ENCODE measurements at regions not wholly inside any gene's neighbourhood (a gene's known extent, or its start where the extent isn't known, plus 50 kb on each side); places are given as distances from the start of the nearest gene placed in this dataset.
"Not testable (repeated sequence)": the region's sequence is repeated elsewhere in the genome, so short reads cannot be mapped to it uniquely, and the experiment has no call there.

GRCh38 chr16:5302372-5303114 lies 204.9 kb upstream of the EEF2KMT start:
- CTCF ChIA-PET = no interaction called here
- POLR2A ChIA-PET = no interaction called here

DNA sequence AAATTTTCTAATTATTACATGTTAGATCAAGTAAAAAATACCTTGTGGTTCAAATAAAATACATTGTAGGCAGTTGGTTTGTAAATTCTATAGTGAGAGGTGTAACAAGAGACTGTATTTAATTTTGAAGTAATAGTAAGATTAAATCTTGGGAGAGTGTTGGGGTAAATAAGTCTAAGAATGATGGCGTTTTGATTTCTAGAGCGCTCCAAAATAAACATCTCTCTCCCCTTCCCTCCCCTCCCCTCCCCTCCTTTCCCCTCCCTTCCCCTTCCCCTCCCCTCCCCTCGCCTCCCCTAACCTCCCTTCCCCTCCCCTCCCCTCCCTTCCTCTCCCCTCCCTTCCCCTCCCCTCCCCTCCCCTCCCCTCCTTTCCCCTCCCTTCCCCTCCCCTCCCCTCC lies 200.6 kb upstream of the EEF2KMT start:
- ChIA-PET POLR2A (no interaction called here), CTCF (no interaction called here)

- POLR2A ChIA-PET = no interaction called here
- CTCF ChIA-PET = no interaction called here
Observed at GRCh38 chr16:5296176-5296575, 198.6 kb upstream of the EEF2KMT start.

DNA sequence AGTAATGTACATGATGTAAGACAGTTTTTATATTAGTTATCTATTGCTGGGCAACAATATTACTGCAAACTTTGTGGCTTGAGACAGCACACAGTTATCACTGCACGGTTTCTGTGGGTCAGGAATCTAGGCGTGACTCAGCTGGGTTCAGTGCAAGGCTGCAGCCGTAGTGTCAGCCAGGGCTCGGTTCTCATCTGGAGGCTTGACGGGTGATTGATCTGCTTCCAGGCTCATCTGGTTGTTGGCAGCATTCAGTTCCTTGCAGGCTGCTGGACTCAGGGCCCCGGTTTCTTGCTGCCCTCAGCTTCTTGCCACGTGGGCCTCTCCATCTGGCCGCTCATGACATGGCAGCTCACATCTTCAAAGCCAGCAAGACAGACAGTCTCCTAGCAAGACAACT lies 197.7 kb upstream of the EEF2KMT start:
- CTCF ChIA-PET, POLR2A ChIA-PET: not testable (repeated sequence)

DNA sequence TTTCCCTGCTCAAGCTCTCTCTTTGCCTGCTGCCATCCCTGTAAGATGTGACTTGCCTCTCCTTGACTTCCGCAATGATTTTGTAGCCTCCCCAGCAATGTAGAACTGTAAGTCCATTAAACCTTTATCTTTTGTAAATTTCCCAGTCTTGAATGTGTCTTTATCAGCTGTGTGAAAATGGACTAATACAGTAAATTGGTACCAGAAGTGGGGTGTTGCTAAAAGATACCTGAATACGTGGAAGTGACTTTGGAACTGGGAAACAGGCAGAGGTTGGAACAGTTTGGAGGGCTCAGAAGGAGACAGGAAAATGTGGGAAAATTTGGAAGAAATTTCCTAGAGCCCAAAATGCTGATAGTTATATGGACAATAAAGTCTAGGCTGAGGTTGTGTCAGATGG lies 184.6 kb upstream of the EEF2KMT start:
- POLR2A ChIA-PET, CTCF ChIA-PET: not testable (repeated sequence)

GRCh38 chr16:5257462-5257861 lies 159.9 kb upstream of the EEF2KMT start:
- CTCF ChIA-PET = no interaction called here
- POLR2A ChIA-PET = no interaction called here

DNA sequence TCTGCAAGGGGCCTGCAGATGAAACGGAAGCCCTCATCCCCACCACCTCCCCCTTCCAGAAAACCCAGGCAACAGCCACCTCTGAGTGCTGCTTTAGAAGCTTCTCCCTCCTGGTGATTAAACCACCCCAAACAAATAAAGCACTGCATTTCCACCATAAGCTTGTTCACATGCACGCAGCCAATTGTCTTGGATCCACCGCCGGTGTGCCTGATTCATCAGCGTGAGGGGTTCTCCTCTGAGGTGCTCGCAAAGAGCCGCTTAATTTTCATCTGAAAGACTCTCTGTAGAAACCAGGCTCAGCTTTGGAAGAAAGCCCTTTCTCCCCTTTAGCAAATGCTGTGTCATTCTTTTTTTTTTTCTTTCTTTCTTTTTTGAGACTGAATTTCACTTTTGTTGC lies 155.2 kb upstream of the EEF2KMT start:
- POLR2A ChIA-PET = no interaction called here
- CTCF ChIA-PET = no interaction called here

GRCh38 chr16:5247403-5247802 lies 149.8 kb upstream of the EEF2KMT start:
- POLR2A ChIA-PET = not testable (repeated sequence)

DNA sequence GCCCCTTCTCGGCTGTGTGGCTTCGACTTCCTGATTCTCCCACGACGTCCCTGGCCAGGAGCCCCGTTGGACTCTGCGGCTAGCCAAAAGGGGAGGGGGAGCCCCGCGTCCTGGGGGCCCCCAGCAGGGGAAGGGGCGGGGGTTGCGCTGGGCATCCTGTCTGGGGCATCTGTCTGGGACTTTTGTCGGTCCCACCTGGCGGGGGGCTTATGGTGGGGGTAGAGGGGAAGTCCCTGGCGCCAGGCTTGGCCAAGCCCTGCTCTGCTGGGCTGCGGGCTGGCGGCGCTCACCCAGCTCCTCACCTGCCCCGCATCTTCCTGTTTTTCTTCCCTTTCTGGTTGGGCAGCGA lies 142.7 kb upstream of the EEF2KMT start:
- POLR2A ChIA-PET = not testable (repeated sequence)
- CTCF ChIA-PET = interaction anchor here (0.6 to 1.2 kb wide), 2 partner anchors 243 to 296 kb away, joined by 3 read pairs; no protein-coding TSS in a partner anchor

More at GRCh38 chr16:5247403-5247802, 149.8 kb upstream of the EEF2KMT start:
- CTCF ChIA-PET = not testable (repeated sequence)

DNA sequence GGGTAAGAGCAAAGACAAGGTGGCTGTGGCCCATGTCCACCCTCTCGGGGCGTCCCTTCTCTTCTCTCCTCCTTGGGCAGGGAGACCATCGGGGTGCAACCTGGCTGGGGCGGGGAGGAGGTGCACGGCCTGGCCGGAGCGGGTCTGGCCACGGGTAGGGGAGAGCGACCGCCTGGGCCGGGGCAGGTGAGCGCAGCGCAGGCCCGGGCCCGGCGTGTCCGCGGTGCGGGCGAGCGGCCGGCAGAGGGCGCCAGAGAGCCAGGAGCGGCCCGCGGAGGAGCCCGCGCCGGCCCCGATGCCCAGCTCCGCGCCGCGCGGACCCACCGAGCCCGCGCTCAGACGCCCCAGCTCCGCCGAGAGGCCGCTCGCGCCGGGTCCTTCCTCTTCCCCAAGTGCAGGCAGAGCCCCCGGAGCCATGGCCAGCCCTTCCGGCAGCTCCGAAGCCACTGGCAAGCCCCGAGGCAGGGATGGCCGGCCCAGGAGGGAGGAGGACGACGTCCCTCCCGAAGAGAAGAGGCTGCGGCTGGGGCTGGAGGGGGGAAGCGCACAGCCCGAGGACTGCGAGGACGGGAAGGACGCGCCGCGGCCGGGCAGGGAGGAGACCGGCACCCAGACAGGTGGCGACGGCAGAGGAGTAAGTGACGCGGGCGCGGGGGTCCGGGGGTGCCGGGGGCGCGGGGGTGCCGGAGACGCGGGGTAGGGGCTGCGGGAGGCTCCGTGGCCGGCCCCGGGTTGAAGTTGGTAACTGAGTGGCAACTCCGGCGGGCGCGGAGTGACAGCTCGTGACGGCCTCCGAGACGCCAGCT lies 142.1 kb upstream of the EEF2KMT start:
- CTCF ChIA-PET = interaction anchor here (0.6 to 1.2 kb wide), 2 partner anchors 244 to 297 kb away, joined by 3 read pairs; no protein-coding TSS in a partner anchor
- POLR2A ChIA-PET = not testable (repeated sequence)

DNA sequence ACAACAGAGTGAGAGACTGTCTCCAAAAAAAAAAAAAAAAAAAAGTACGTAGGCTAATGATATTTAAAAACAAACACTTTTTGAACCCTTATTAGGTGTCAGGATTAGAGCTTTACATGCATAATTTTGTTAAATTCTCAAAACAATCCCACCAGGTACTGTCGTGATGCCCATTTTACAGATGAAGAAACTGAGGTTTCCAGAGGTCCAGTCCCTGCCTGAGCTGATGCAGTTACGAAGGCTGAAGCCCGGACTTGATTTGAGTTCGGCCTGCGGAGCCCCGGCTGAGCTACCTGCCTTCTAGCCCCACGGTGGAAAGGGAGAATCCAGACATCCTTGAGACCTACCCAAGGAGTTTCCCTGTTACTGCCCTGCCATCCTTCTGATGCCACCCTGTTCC lies 137.5 kb upstream of the EEF2KMT start:
- CTCF ChIA-PET = no interaction called here
- POLR2A ChIA-PET = no interaction called here

DNA sequence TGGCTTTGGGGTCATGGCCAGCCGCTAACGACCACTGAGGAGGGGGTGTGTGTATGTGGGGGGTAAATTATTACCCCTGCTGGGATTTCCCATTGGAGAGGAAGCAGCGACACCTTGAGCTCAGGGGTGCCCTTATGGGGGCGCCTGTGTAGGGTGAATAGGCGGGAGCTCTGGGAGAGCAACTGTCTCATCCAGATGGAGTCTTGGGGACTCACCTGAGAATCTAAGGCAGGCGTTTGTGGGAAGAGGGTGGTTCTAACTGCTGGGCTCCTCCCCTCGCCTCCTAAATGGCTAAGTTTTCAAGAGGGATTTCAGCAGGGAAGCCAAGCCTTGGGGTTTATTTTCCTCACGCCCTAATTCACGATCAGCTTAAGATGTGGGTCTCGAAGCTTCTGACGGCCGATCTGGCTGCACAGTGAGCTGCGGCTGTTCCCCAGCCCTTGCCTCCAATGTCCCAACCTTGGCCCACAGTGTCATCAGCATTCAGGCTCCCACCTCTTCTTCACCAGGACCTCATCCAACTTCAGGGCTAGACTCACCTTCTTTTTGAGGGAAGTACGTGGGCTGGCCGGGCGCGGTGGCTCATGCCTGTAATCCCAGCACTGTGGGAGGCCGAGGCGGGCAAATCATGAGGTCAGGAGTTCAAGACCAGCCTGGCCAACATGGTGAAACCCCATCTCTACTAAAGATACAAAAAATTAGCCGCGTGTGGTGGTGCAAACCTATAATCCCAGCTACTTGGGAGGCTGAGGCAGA lies 136.9 kb upstream of the EEF2KMT start:
- ChIA-PET POLR2A (no interaction called here), CTCF (no interaction called here)

DNA sequence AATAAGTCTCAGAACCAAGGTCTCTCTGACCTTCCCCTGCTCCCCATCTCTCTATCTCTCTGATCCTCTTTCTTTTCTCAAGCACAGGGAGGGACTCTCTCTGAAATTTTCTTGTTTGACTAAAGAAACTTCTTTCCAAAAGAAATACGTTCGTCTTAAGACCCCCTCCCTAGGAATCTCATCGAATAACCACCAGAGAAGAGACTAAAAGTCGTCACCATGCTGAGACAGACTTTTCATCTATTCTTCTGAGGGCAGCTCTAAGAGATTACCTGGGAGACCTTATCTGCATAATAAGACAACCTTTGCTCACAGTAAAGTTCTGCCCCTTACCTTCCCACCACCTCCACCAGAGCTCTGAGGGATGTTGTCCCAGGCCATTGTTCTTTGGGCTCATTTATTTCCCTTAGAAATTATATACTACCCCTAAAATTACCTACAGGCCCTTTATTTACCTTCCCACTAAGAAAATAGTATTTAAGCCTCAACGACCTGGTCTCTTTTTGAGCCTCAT lies 133.7 kb upstream of the EEF2KMT start:
- CTCF ChIA-PET = no interaction called here
- POLR2A ChIA-PET = no interaction called here

GRCh38 chr16:5228369-5228768 lies 130.8 kb upstream of the EEF2KMT start:
- ChIA-PET CTCF (no interaction called here), POLR2A (no interaction called here)

GRCh38 chr16:5225931-5226655 lies 128.5 kb upstream of the EEF2KMT start:
- POLR2A ChIA-PET = no interaction called here
- CTCF ChIA-PET = no interaction called here

- ChIA-PET CTCF (no interaction called here), POLR2A (no interaction called here)
Observed at GRCh38 chr16:5222761-5223160, 125.2 kb upstream of the EEF2KMT start.

GRCh38 chr16:5221831-5222230 lies 124.2 kb upstream of the EEF2KMT start:
- POLR2A ChIA-PET, CTCF ChIA-PET: not testable (repeated sequence)

DNA sequence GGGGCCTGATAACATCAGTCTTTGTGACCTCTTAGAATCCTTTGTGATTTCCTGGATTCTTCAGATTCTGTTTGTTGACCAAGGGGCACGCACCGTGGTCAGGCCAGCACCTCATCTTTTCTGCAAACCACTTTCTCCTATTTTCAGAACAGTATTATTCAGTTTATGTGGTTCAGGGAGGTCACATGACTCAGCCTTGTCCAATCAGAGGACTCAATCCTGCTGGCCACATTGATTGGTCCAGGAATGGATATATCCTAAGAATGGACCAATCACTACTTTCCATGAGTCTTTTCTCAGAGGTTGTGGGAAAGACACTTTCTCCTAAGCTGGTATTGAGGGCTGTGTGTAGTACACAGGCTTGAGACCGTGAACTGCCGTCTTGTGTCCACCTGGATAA lies 123.1 kb upstream of the EEF2KMT start:
- POLR2A ChIA-PET = no interaction called here
- CTCF ChIA-PET = no interaction called here

DNA sequence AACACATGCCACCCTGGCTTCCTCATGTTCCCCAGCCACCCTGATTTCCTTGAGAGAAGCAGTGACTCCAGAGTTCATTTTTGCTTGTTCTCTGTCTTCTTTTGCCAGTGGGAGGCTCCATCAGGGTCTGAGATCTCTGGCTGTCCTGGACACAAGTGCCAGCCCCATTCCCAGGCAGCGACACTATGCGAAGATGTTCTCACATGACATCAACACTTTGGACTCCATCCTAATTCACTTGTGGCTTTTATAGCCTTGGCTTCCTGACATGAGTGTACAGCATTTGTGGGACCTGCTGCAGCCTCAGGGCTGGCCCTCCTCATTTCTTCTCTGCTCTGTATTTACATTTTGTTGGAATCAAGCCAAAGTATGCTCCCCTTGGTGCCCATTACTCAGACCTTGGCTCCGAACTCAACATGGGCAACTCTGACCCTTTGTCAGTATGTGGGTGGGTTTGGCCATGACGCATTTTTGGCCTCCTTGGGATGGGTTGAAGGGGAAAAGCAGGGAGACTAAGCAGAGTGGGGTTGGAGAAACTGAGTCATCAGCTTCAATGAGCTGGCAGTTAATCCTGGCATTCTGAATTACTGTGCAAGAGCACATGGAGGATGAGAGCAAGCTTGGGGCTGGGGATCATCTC lies 119.0 kb upstream of the EEF2KMT start:
- CTCF ChIA-PET = no interaction called here
- POLR2A ChIA-PET = no interaction called here

DNA sequence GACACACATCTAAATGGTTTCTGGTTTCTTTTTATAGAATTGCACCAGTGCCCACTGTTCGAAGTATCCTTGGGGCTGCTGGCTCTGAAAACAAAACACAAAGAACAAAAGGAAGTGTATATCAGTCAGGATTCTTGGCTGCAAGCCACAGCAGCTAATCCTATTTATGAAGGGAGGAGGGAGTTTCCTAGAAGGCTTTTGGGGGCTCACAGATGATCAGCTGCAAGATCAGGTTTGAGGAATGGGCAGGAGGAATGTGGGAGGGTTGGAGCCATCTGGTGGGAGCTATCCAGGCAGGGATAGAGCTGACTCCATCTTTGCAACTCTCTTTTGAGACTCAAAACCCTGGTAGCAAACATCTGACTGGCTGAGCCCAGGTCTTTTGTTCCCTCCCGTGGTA lies 118.3 kb upstream of the EEF2KMT start:
- ChIA-PET CTCF (no interaction called here), POLR2A (no interaction called here)
